HG03159 (cell line): ENCODE measurements at regions not wholly inside any gene's neighbourhood (a gene's known extent, or its start where the extent isn't known, plus 50 kb on each side); places are given as distances from the start of the nearest gene placed in this dataset.
"Not testable (repeated sequence)": the region's sequence is repeated elsewhere in the genome, so short reads cannot be mapped to it uniquely, and the experiment has no call there.

Experiments
- ATAC-seq: cut with Tn5 transposase; IDR thresholded peaks from one replicate; pipeline ENCODE4 v1.9.1; 2021; ENCODE audit warnings: mild to moderate bottlenecking, moderate library complexity; ENCODE audit not compliant: unreplicated experiment

DNA sequence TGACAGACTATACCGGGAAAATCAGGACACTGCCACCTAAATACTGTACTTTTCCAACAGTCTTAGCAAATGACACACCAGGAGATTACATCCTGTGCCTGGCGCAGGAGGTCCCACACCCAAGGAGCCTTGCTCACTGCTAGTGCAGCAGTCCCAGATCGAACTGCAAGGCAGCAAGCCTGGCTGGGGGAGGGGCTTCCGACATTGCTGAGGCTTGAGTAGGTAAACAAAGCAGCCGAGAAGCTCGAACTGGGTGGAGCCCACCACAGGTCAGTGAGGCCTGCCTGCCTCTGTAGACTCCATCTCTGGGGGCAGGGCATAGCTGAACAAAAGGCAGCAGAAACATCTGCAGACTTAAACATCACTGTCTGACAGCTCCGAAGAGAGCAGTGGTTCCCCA is 1360.0 kb downstream of the UQCRFS1 start:
- ATAC-seq: not testable (repeated sequence)

DNA sequence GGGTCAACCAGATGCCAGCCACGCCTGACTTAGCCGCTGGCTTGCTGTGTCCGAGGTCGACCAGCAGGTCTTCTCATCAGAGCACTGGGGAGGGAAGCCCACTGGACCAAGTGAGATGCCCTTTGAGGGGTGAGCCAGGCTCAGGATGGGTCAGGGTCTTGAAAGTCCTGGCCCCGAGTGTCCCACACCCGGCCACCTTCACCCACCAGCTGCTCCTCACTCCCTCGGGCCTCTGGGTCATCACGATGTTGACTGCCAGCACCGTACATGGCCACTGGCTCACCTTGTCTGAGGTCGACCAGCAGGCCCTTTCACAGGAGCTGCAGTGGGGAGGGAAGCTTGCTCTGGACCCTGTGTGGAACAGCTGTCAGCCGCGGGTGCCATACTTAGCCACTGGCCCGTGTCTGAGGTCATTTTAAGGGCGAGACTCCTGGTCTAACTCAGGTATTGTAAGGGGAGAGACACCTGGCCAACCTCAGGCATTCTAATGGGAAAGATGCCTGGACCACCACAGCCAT is 1361.3 kb downstream of the UQCRFS1 start:
- no peak for ATAC-seq

DNA sequence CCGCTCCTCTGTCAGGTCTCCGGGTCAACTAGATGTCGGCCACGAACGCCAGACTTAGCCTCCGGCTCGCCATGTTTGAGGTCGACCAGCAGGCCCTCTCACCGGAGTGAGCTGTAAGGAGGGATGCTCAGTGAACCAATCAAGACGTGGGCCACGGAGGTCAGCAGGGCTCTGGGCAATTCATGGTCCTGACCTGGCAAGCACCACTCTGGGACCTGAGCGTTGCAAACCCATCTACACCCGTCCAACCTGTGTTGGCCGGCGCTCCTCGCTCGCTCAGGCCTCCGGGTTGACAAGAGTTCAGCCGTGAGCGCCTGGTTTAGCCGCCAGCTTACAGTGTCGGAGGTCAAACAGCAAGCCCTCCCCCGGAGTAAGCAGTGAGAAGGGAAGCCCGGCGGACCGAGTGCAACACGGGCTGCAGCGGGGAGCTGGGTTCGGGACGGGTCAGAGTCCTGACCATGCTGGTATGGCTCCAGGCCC is 1361.9 kb downstream of the UQCRFS1 start:
- no peak for ATAC-seq

DNA sequence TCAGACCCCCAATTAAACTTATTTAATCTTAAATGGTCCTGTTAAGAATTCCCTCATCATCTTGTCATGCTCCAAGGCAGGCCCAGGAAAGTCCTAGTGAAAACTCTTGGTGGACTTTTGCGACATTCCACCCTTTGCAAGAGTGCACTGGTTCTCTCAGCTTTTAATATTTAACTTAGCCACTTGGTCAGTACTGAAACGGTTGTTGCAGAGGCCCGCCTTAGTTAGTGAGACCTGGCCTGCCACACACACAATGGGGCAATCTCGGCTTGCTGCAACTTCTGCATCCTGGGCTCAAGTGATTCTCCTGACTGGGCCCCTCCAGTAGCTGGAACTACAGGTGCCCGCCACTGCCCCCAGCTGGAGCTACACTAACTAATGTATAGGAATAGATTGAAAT is 1366.0 kb downstream of the UQCRFS1 start:
- no peak for ATAC-seq

DNA sequence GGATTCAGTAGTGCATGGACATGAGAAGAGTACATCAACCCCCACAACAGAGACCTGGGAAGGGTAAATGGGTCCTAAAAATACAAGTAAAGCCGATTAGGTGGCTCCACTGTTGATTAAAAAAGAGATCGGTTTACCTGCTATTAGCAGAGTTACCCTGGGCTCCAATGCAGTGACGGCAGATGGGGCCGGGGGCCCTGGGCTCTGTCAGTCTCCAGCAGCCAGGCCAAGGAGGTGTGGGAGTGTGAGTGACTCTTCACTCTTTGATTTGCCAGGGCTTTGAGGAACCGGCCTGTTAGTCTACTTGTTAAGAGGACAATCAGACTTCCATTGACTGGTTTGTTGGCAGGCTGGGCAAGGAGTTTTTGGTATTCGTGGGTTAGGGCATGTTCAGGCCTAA is 1368.7 kb downstream of the UQCRFS1 start:
- no peak for ATAC-seq

DNA sequence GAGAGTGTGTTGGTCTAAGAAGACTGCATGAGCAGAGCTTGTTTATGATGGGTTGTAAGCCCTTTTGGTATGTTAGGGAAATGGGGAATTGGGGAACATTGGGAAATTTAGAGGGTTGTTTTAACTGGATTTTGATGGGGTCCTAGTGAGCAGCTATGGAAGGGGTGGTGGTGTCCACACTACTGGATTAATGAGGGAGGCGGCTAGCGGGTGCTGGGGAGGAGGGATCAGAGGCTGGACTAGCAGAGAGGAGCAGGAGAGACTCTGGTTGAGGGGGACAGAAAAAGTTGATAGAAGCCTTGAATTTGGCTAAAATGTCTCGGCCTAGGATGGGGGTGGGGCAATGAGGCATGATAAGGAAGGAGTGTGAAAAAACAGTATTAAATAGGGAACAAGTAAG is 1369.1 kb downstream of the UQCRFS1 start:
- ATAC-seq: no peak

DNA sequence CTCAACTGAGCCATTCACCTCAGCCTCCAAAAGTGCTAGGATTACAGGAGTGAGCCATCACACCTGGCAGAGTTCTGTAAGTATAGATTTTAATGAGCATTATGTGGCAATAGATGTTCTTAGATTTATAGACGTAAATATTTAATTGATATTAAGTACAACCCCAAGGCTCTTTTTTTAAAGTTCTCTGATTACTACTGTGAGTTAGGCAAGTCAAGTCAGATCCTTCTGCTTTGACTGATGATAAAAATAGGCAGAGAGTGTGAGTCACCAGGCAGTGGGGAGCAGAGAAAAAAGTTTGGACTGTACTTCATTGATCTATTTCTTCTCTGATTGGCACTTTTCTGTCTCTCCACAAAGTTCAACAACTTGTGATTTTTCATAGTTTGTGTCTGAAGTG is 1379.9 kb downstream of the UQCRFS1 start:
- no peak for ATAC-seq

DNA sequence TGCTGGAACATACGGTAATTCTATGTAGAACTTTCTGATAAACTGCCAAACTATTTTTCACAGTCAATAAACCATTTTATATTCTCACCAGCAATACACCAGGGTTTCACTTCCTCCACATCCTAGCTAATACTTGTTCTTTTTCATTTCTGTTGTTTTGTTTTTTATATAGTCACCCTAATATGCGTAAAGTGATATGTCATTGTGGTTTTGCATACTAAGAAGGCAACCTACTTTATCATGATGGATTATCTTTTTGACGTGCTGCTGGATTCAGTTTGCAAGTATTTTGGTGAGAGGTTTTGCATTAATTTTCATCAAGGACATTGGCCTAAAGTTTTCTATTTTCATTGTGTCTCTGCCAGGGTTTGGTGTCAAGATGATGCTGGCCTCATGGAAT is 1384.1 kb downstream of the UQCRFS1 start:
- no peak for ATAC-seq

DNA sequence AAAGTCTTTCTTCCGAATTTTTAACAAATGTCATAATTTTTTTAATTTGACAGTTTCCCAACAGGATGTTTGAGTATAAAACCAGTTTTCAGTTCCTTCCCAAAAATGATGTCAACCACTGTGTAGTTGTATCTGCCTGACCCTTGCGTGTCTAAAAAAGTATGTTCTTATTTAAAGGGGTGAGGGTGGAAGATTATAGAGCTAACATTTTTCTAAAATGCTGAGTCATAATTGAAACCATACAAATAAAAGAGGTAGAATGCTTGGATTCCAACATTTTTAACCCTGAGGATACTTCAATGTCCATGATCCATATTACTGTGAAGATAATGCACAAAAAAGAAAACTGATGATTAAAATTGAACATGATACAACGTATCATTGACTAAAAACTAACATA is 1388.8 kb downstream of the UQCRFS1 start:
- no peak for ATAC-seq

DNA sequence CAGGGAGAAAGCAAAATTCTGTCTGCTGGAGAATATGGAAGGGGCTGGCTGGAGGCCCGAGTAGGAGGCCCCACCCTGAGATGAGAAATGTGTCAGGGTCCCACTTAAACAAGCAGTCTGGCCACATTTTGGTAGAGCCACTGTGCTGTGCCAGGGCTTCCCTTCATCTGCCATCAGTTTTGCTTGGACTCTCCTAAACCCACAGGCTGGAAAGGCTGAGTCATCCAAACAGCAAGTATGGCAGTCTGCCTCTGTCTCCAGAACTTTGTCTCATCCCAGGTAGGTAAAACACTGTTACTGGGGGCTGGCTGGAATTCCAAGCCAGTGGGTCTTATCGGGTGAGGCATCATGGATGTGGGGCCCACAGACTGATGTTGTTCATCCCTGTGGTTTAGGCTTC is 1390.6 kb downstream of the UQCRFS1 start:
- ATAC-seq: no peak

DNA sequence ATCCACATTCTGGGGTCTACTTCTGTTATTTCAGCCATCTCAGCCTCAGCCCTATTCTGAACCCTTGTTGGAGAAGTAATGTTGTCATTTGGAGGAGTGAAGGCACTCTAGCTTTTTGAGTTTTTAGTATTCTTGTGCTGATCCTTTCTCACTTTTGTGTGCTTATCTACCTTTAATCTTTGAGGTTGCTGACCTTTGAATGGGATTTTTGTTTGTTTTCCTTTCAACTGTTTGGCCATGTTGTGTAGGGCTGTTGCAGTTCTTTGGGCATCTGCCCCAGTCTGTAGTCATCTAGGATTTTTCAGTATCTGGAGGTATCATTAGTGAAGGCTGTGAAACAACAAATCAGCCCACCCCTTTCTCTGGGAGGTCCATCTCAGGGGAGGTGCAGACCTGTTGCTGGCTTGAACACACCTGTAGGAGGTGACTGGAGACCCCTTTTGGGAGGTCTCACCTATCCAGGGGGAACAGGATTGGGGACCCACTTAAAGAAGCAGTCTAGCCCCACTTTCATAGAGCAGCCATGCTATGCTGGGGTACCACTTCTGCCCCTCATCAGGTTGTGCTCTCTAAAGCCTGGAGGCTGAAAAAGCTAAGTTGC is 1391.4 kb downstream of the UQCRFS1 start:
- no peak for ATAC-seq

DNA sequence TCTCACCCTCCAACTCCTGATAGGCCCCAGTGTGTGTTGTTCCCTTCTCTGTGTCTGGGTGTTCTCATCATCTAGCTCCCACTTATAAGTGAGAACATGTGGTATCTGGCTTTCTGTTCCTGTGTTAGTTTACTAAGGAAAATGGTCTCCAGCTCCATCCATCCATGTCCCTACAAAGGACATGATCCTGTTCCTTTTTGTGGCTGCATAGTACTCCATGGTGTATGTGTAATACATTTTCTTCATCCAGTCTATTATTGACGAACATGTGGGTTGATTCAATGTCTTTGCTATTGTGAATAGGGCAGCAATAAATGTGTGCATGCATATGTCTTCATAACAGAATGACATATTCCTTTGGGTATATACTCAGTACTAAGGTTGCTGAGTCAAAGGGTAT is 1397.0 kb downstream of the UQCRFS1 start:
- ATAC-seq: no peak

DNA sequence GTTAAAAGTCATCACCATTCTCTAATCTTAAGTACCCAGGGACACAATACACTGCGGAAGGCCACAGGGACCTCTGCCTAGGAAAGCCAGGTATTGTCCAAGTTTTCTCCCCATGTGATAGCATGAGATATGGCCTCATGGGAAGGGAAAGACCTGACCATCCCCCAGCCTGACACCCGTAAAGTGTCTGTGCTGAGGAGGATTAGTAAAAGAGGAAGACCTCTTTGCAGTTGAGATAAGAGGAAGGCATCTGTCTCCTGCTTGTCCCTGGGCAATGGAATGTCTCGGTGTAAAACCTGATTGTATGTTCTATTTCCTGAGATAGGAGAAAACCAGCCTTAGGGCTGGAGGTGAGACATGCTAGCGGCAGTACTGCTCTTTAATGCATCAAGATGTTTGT is 1398.1 kb downstream of the UQCRFS1 start:
- ATAC-seq: not testable (repeated sequence)

DNA sequence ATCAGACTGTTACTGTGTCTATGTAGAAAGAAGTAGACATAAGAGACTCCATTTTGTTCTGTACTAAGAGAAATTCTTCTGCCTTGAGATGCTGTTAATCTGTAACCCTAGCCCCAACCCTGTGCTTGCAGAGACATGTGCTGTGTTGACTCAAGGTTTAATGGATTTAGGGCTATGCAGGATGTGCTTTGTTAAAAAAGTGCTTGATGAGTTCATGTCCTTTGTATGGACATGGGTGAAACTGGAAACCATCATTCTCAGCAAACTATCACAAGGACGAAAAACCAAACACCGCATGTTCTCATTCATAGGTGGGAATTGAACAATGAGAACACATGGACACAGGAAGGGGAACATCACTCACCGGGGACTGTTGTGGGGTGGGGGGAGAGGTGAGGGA is 1398.7 kb downstream of the UQCRFS1 start:
- not testable (repeated sequence) for ATAC-seq

DNA sequence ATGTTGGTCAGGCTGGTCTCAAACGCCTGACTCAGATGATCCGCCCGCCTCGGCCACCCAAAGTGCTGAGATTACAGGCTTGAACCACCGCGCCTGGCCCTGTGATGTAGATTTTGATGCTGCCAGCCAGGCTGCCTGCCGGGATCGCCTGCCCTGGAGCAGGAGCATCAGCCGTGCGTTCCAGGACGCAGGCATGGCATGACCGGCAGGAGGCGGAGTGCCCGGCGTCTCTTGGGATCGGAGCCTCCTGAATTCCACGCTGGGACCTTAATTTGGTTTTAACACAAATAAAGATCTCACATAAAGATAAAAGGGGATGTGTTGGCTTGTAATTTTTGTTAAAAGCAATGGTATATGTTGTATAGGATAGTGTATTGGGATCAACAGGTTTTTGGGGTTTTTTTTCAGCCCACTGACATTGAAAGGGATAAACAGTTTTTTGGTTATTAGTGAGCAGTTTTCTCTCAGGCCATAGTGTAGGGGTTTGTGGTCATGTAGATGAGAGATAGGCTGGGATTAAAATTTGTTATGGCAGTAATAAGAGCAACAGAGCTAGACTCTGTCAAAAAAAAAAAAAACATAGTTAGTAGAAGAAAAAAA is 1406.4 kb downstream of the UQCRFS1 start:
- ATAC-seq: no peak

DNA sequence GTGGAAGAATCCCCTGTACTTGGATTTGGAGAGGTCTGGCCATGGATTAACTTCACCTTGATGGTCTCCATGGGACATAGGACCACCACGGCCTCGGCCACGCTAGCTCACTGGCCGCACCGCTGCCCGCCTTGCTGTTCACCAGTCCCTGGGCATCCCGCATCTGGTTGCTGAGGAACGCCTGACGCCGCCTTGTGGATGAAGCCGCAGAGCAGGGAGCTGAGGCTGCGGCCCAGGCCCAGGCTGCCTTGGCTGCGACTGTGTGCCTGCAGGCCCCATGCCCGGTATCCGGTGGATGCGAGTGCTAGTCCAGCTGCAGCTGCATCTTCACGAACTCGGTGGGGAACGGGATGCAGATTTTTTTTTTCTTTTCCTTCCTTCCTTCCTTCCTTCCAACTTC is 1407.1 kb downstream of the UQCRFS1 start:
- no peak for ATAC-seq

DNA sequence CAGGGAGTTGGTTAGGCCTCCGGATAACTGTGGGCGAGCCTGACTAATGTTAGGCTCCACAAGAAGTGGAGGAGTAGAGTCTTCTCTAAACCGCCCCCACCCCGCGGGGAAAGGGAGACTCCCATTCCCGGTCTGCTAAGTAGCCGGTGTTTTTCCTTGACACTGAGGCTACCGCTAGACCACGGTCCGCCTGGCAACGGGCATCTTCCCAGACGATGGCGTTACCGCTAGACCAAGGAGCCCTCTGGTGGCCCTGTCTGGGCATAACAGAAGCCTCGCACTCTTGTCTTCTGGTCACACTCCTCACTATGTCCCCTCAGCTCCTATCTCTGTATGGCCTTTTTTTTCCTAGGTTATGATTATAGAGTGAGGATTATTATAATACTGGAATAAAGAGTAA is 1410.7 kb downstream of the UQCRFS1 start:
- not testable (repeated sequence) for ATAC-seq

DNA sequence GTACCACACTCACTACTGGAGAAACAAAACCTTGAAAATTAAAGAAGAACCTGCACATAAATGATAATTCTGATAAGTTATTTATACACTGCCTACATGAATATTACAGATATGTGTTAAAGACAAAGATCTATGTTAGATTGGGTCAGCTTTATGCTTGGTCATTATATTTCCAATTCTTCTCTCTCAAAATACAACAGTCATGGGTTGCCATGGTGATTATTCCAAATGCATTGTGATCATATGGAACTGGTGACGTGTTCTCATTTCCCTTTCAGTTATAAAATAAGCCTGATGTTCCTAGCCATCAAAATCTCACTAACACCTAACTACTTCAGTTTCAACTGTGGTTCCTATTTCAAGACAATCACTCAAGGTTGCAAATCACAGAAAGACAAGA is 1416.4 kb downstream of the UQCRFS1 start:
- no peak for ATAC-seq

DNA sequence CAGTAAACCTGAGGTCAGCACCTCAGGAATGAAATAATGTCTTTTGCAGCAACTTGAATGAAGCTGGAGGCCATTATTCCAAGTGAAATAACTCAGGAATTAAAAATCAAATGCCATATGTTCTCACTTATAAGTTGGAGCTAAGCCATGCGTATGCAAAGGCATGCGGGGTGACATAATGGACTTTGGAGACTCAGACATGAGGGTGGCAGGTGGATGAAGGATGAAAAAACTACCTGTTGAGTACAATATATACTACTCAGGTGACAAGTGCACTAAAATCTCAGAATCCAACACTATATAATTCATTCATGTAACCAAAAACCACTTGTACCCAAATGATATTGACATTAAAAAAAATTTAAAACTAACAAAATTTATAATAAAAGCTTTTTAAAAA is 1416.9 kb downstream of the UQCRFS1 start:
- no peak for ATAC-seq

DNA sequence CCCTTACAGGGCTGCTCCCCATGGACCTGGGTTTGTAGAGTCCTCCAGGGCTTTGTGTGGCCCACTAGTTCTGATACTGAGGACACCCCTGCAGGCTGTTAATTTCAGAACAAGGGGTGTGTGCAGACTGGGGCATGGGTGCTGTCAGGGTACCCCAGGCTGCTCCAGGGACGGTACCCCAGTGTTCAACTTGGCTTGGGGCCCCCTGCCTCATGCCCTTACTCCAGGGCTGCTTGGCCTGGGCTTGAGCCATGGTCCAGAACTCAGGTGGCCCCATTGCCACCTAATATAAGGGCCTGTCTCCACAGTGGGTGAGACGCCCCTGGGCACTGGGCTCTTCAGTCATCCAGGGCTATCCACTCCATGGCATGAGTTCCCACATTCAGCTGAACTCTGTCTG is 1417.6 kb downstream of the UQCRFS1 start:
- no peak for ATAC-seq

DNA sequence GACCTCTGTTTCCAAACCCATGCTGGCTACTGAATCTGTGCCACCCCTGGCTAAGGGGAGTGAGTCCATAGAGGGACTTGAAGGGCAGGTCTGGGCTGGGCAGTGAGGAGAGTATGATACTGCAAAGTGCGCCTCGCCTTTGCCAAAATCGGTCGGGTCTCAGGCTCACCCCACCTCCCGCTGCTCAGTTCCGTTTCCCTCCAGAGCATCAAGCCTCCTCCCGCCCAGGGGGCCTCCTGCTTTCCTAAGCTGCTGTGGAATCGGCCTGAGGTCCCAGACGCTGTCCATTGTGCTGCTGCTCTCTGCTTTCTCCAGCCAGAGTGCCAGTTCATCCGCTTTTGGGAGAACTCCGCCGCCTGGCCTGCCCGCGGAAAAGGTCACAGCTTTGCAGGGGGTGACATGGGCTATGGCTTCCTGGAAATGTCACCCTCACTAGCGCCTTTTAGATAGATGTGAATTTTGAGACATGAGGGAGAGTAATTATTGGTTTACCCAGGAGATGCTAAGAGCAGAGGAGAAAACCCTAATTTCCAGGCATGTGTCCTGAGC is 1418.4 kb downstream of the UQCRFS1 start:
- peak; percentile 3 for ATAC-seq
